ENCODE measurements at regions not wholly inside any gene's neighbourhood (a gene's known extent, or its start where the extent isn't known, plus 50 kb on each side); places are given as distances from the start of the nearest gene placed in this dataset.

GRCh38 chr7:106460792-106461254, 176.0 kb upstream of the NAMPT start:
- no peak for TF ChIP-seq CTCF (IDR thresholded peaks at IDR 0.05; ENCODE audit: low read depth, low read length)
- H3K36me3 ChIP-seq: no peaks in the 10 kb centered on the region
- no peaks in the 10 kb centered on the region for H3K4me1 ChIP-seq
- no peaks in the 10 kb centered on the region for H3K9me3 ChIP-seq
- no peak overlapping the region for H3K4me3 ChIP-seq (ENCODE audit: low read depth, low read length)
- DNase-seq: no peak
- no peaks in the 10 kb centered on the region; the same call in 1 of the 2 replicates for H3K27me3 ChIP-seq

GRCh38 chr7:106459397-106460072, 174.8 kb upstream of the NAMPT start:
- Histone ChIP-seq H3K36me3 (no peaks in the 10 kb centered on the region), H3K4me3 (ENCODE audit: low read depth, low read length) (no peak overlapping the region), H3K4me1 (no peaks in the 10 kb centered on the region), H3K9me3 (no peaks in the 10 kb centered on the region), H3K27me3 (no peaks in the 10 kb centered on the region; the same call in 1 of the 2 replicates)
- no peak for DNase-seq
- TF ChIP-seq CTCF (IDR thresholded peaks at IDR 0.05; ENCODE audit: low read depth, low read length): no peak

GRCh38 chr7:106457678-106458077, 172.9 kb upstream of the NAMPT start:
- Histone ChIP-seq H3K27me3 (no peaks in the 10 kb centered on the region; the same call in 1 of the 2 replicates), H3K36me3 (no peaks in the 10 kb centered on the region), H3K4me1 (no peaks in the 10 kb centered on the region), H3K4me3 (ENCODE audit: low read depth, low read length) (no peak overlapping the region), H3K9me3 (no peaks in the 10 kb centered on the region)
- no peak for TF ChIP-seq CTCF (IDR thresholded peaks at IDR 0.05; ENCODE audit: low read depth, low read length)
- DNase-seq: no peak

- no peak for TF ChIP-seq CTCF (IDR thresholded peaks at IDR 0.05; ENCODE audit: low read depth, low read length)
- no peak for DNase-seq
- Histone ChIP-seq H3K9me3 (no peaks in the 10 kb centered on the region), H3K36me3 (no peaks in the 10 kb centered on the region), H3K4me3 (ENCODE audit: low read depth, low read length) (no peak overlapping the region), H3K27me3 (no peaks in the 10 kb centered on the region; the same call in 1 of the 2 replicates), H3K4me1 (no peaks in the 10 kb centered on the region)
Measured at GRCh38 chr7:106456329-106456728, 171.5 kb upstream of the NAMPT start.

- H3K27me3 ChIP-seq: no peaks in the 10 kb centered on the region; the same call in 1 of the 2 replicates
- H3K36me3 ChIP-seq: no peaks in the 10 kb centered on the region
- DNase-seq: no peak
- no peak for TF ChIP-seq CTCF (IDR thresholded peaks at IDR 0.05; ENCODE audit: low read depth, low read length)
- no peaks in the 10 kb centered on the region for H3K4me1 ChIP-seq
- no peaks in the 10 kb centered on the region for H3K9me3 ChIP-seq
- H3K4me3 ChIP-seq (ENCODE audit: low read depth, low read length): no peak overlapping the region
Measured at GRCh38 chr7:106452031-106452851, 167.5 kb upstream of the NAMPT start.

GRCh38 chr7:106451171-106451570, 166.4 kb upstream of the NAMPT start:
- H3K9me3 ChIP-seq: no peaks in the 10 kb centered on the region
- H3K27me3 ChIP-seq: no peaks in the 10 kb centered on the region; the same call in 1 of the 2 replicates
- H3K36me3 ChIP-seq: no peaks in the 10 kb centered on the region
- no peak for TF ChIP-seq CTCF (IDR thresholded peaks at IDR 0.05; ENCODE audit: low read depth, low read length)
- no peak overlapping the region for H3K4me3 ChIP-seq (ENCODE audit: low read depth, low read length)
- no peaks in the 10 kb centered on the region for H3K4me1 ChIP-seq
- DNase-seq: no peak
